GM12864 (cell line): ENCODE measurements at regions not wholly inside any gene's neighbourhood (a gene's known extent, or its start where the extent isn't known, plus 50 kb on each side); places are given as distances from the start of the nearest gene placed in this dataset.

ENCODE experiments used
- DNase-seq: peaks from one replicate; pipeline ENCODE4 v3.0.0-alpha.2; 2011; ENCODE audit warnings: low read depth
- H3K4me3 ChIP-seq: 2 replicates; pipeline ENCODE4 v1.5.1; 2011; ENCODE audit warnings: mild to moderate bottlenecking, low read depth, low read length, control low read depth
- TF ChIP-seq, protein P1 (sequence below): IDR thresholded peaks from 2 replicates; pipeline ENCODE4 v1.5.1; 2011; ENCODE audit warnings: low read depth, mild to moderate bottlenecking, moderate library complexity, low read length, control low read depth, inconsistent platforms; ENCODE audit errors: missing control alignments

DNA sequence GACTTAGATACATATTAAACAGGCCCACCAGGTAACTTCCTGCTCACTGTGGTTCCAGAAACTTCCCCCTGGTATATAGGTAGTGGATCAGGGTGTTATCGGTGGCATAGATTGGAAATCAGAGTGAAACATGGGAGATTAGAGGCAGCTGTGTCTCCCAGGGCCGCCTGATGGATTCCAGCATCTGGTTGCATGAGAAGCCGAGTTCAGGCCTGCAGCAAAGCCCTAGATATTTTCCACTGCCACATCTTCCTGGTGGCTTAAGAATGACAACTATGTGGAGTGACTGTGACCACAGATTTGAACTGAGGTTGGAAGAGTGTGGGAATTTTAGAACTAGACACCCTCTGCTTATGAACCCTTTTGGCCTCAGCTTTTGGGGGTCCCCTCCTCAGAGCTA lies 184.8 kb upstream of the NTF3 start:
- no peak overlapping the region for H3K4me3 ChIP-seq
- no peak for DNase-seq
- TF ChIP-seq, protein P1, sequence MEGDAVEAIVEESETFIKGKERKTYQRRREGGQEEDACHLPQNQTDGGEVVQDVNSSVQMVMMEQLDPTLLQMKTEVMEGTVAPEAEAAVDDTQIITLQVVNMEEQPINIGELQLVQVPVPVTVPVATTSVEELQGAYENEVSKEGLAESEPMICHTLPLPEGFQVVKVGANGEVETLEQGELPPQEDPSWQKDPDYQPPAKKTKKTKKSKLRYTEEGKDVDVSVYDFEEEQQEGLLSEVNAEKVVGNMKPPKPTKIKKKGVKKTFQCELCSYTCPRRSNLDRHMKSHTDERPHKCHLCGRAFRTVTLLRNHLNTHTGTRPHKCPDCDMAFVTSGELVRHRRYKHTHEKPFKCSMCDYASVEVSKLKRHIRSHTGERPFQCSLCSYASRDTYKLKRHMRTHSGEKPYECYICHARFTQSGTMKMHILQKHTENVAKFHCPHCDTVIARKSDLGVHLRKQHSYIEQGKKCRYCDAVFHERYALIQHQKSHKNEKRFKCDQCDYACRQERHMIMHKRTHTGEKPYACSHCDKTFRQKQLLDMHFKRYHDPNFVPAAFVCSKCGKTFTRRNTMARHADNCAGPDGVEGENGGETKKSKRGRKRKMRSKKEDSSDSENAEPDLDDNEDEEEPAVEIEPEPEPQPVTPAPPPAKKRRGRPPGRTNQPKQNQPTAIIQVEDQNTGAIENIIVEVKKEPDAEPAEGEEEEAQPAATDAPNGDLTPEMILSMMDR, result no peak

- no peak overlapping the region for H3K4me3 ChIP-seq
- no peak for DNase-seq
- TF ChIP-seq, protein P1, result no peak
Measured at GRCh38 chr12:5248230-5248629, 183.7 kb upstream of the NTF3 start.

GRCh38 chr12:5248999-5249526 lies 182.8 kb upstream of the NTF3 start:
- DNase-seq, result no peak
- H3K4me3 ChIP-seq, result no peak overlapping the region
- TF ChIP-seq, protein P1, result no peak

GRCh38 chr12:5251092-5251491 lies 180.8 kb upstream of the NTF3 start:
- no peak for DNase-seq
- TF ChIP-seq, protein P1, result no peak
- H3K4me3 ChIP-seq, result no peak overlapping the region

DNA sequence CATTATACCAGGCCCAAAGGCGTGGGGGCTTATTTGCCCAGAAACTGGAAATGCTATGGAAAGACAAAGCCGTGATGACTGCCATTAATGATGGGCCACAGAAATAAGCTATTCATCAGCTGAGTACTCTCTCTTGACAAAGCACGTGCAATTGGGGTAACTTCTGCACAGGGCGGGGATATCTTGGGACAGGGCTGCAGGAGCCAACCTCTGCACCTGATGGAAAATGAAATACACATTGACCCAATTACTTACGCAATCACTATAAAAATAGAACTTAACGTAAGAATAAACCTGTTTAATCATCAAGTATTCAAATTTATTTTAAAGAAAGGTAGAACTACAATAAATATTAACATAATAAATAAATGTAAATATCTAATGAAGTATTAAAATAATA lies 180.1 kb upstream of the NTF3 start:
- H3K4me3 ChIP-seq, result no peak overlapping the region
- no peak for DNase-seq
- TF ChIP-seq, protein P1, result no peak

DNA sequence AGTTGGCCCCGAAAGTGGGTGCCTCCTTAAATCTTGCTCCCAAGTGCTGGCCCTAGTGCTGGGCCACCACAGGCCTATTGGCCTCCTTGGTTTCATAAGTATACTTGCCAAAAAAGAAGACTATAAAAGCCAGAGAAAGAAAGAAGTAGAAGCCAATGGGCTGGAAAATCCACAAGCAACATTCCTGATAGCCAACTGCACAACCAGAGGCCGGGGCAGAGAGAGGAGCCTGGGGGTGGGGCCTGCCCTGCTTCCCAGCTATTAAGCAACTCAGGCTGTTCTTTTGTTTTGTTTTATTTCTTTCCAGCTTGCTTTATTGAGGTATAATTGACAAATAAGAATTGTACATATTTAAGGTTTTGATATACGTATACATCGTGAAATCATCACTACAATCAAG lies 177.2 kb upstream of the NTF3 start:
- TF ChIP-seq, protein P1, result no peak
- no peak for DNase-seq
- H3K4me3 ChIP-seq, result no peak overlapping the region

- DNase-seq, result no peak
Measured at GRCh38 chr12:5257763-5258495, 174.0 kb upstream of the NTF3 start.

More at GRCh38 chr12:5257763-5258495, 174.0 kb upstream of the NTF3 start:
- TF ChIP-seq, protein P1, result no peak
- no peak overlapping the region for H3K4me3 ChIP-seq
